HEK293 (cell line): ENCODE measurements at regions not wholly inside any gene's neighbourhood (a gene's known extent, or its start where the extent isn't known, plus 50 kb on each side); places are given as distances from the start of the nearest gene placed in this dataset.

Source experiments
- CTCF ChIP-seq: fragments of 450-650 bp; formaldehyde crosslinking; IDR thresholded peaks from 2 replicates; pipeline ENCODE4 v1.5.1; 2016; ENCODE audit warnings: missing biosample characterization, missing genetic modification characterization
- PRDM6 ChIP-seq: fragments of 450-650 bp; formaldehyde crosslinking; IDR thresholded peaks from 2 replicates; pipeline ENCODE4 v1.5.1; 2017; ENCODE audit warnings: missing biosample characterization, missing genetic modification characterization
- REST ChIP-seq: fragments of 450-650 bp; formaldehyde crosslinking; IDR thresholded peaks from 2 replicates; pipeline ENCODE4 v1.5.1; 2016; ENCODE audit warnings: missing biosample characterization, missing genetic modification characterization
- SETDB1 ChIP-seq: IDR thresholded peaks from one replicate; pipeline ENCODE4 v1.6.1; 2017; ENCODE audit warnings: mild to moderate bottlenecking, low read length, moderate library complexity, mixed read lengths; ENCODE audit not compliant: insufficient read length
- SP2 ChIP-seq: fragments of 450-650 bp; formaldehyde crosslinking; IDR thresholded peaks from 2 replicates; pipeline ENCODE4 v1.5.1; 2016; ENCODE audit warnings: missing biosample characterization, missing genetic modification characterization
- YY1 ChIP-seq: fragments of 450-650 bp; formaldehyde crosslinking; IDR thresholded peaks from 2 replicates; pipeline ENCODE4 v1.5.1; 2018; ENCODE audit warnings: missing biosample characterization, missing genetic modification characterization
- ZBTB21 ChIP-seq: fragments of 450-650 bp; formaldehyde crosslinking; IDR thresholded peaks from 2 replicates; pipeline ENCODE4 v1.5.1; 2017; ENCODE audit warnings: missing biosample characterization, missing genetic modification characterization
- ZBTB26 ChIP-seq: fragments of 450-650 bp; formaldehyde crosslinking; optimal IDR thresholded peaks from 2 replicates; pipeline ENCODE3; 2016; ENCODE audit warnings: missing biosample characterization, mild to moderate bottlenecking, missing genetic modification characterization
- ZNF148 ChIP-seq: fragments of 450-650 bp; formaldehyde crosslinking; IDR thresholded peaks from 2 replicates; pipeline ENCODE4 v1.5.0; 2017; ENCODE audit warnings: missing biosample characterization, missing genetic modification characterization, borderline replicate concordance
- ZNF473 ChIP-seq: fragments of 450-650 bp; formaldehyde crosslinking; IDR thresholded peaks from 2 replicates; pipeline ENCODE4 v1.5.1; 2017; ENCODE audit warnings: missing biosample characterization, missing genetic modification characterization
- TF ChIP-seq, protein P1 (sequence below): fragments of 450-650 bp; formaldehyde crosslinking; IDR thresholded peaks from 2 replicates; pipeline ENCODE4 v1.5.1; 2016; ENCODE audit warnings: missing biosample characterization, missing genetic modification characterization

GRCh38 chr2:89831641-89832498 lies 1140.4 kb downstream of the RPIA start:
- TF ChIP-seq CTCF (no peak), ZBTB21 (tag by site-specific recombination) (no peak), PRDM6 (tag by site-specific recombination) (no peak), SP2 (no peak), ZBTB26 (tag by site-specific recombination) (no peak), ZNF148 (tag by site-specific recombination) (no peak), ZNF473 (tag by site-specific recombination) (no peak), YY1 (tag by site-specific recombination) (no peak), SETDB1 (no peak), REST (tag by site-specific recombination) (no peak)
- TF ChIP-seq, protein P1, sequence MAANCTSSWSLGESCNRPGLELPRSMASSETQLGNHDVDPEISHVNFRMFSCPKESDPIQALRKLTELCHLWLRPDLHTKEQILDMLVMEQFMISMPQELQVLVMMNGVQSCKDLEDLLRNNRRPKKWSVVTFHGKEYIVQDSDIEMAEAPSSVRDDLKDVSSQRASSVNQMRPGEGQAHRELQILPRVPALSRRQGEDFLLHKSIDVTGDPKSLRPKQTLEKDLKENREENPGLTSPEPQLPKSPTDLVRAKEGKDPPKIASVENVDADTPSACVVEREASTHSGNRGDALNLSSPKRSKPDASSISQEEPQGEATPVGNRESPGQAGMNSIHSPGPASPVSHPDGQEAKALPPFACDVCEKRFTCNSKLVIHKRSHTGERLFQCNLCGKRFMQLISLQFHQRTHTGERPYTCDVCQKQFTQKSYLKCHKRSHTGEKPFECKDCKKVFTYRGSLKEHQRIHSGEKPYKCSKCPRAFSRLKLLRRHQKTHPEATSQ (tag by site-specific recombination) = no peak
